PC-9 (cell line): ENCODE measurements at regions not wholly inside any gene's neighbourhood (a gene's known extent, or its start where the extent isn't known, plus 50 kb on each side); places are given as distances from the start of the nearest gene placed in this dataset.

Source experiments
- BruUV-seq: library from RNA; stranded (reverse); fragments of 400-500 nt; replicated peaks from 2 replicates; lab custom pipeline; 2021; lab: Mats Ljungman, UMichigan
- CTCF ChIA-PET: fragments of 300-600 bp; sonication (Branson Sonifier 250); formaldehyde crosslinking; loops from one replicate; lab custom pipeline; 2022; ENCODE audit warnings: antibody characterized with exemption; lab: Charles Lee
- POLR2A ChIA-PET: fragments of 300-600 bp; sonication (Branson Sonifier 250); formaldehyde crosslinking; loops from one replicate; lab custom pipeline; 2022; ENCODE audit warnings: antibody characterized with exemption; ENCODE audit not compliant: unreplicated experiment; lab: Charles Lee
- DNase-seq, 2 experiments: peaks; one replicate each; pipeline versions ENCODE4 v3.0.0 to v3.0.0-alpha.2; 2015 to 2022; ENCODE audit warnings: mixed read lengths in 1 of 2
- H2AFZ ChIP-seq: fragments of 200-600 bp; sonication (generic); 2 replicates; pipeline ENCODE4 v1.8.1; 2017; ENCODE audit warnings: antibody characterized with exemption
- H3F3A ChIP-seq: fragments of 200-600 bp; sonication (generic); 2 replicates; pipeline ENCODE4 v1.8.1; 2017; ENCODE audit warnings: antibody characterized with exemption, mild to moderate bottlenecking, low read depth; ENCODE audit not compliant: insufficient read depth
- H3K27ac ChIP-seq: fragments of 200-600 bp; sonication (generic); 2 replicates; pipeline ENCODE4 v1.6.1; 2016; ENCODE audit warnings: mixed run types
- H3K27me3 ChIP-seq: fragments of 200-600 bp; sonication (generic); 2 replicates; pipeline ENCODE4 v1.6.1; 2016; ENCODE audit warnings: low read depth, mixed run types; ENCODE audit not compliant: insufficient read depth
- H3K36me3 ChIP-seq: fragments of 200-600 bp; sonication (generic); 2 replicates; pipeline ENCODE4 v1.6.1; 2016; ENCODE audit warnings: low read depth, mixed run types
- H3K4me1 ChIP-seq: fragments of 200-600 bp; sonication (generic); replicated peaks from 2 replicates; pipeline ENCODE4 v1.6.1; 2016; ENCODE audit warnings: mixed run types; ENCODE audit not compliant: insufficient read depth
- H3K4me2 ChIP-seq: fragments of 200-600 bp; sonication (generic); 2 replicates; pipeline ENCODE4 v1.6.1; 2017; ENCODE audit warnings: mixed run types
- H3K4me3 ChIP-seq: fragments of 200-600 bp; sonication (generic); 2 replicates; pipeline ENCODE4 v1.6.1; 2016; ENCODE audit warnings: mixed run types
- H3K79me2 ChIP-seq: fragments of 200-600 bp; sonication (generic); 2 replicates; pipeline ENCODE4 v1.6.1; 2017; ENCODE audit warnings: low read depth, mixed run types
- H3K9me2 ChIP-seq: fragments of 200-600 bp; sonication (generic); 2 replicates; pipeline ENCODE4 v1.8.1; 2017; ENCODE audit warnings: mild to moderate bottlenecking; ENCODE audit not compliant: insufficient read depth
- H3K9me3 ChIP-seq: fragments of 200-600 bp; sonication (generic); 2 replicates; pipeline ENCODE4 v1.8.1; 2016; ENCODE audit warnings: low read depth; ENCODE audit not compliant: insufficient read depth
- H4K20me1 ChIP-seq: fragments of 200-600 bp; sonication (generic); 2 replicates; pipeline ENCODE4 v1.8.1; 2017; ENCODE audit not compliant: insufficient read depth
- EZH2 ChIP-seq: fragments of 200-600 bp; sonication (generic); IDR thresholded peaks from 2 replicates; pipeline ENCODE4 v1.8.0; 2017; ENCODE audit warnings: antibody characterized with exemption, low read depth
- intact Hi-C: fragments of 100-400 bp; cut with micrococcal nuclease; formaldehyde crosslinking; loops from one replicate; pipeline ENCODE4 v1.10.0; 2022; ENCODE audit not compliant: unreplicated experiment
- TF ChIP-seq, protein P1 (sequence below): fragments of 200-600 bp; sonication (generic); conservative IDR thresholded peaks from 2 replicates; pipeline ENCODE4 v1.6.1; 2017; ENCODE audit warnings: mixed run types, antibody characterized with exemption, mild to moderate bottlenecking, moderate library complexity

DNA sequence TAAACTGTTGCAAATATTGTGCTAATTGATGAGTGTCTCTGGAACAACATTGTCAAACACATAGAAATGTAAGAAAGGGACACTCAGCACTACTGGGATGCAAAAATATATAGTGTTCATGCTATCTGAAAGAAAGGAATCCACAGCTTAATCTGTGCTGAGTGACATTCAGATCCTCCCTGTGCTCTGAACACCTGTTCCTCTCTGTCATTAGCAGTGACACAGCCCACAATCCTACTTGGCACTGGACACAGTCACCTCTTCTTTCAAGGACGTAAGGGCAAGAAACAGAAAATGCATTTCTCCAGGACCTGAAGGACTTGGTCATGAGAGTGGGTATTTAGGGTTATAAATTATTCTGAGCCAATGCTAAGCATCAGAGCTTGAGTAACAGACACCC lies 121.4 kb upstream of the SV2C start:
- DNase-seq: no peak
- Histone ChIP-seq H3K79me2 (no peaks in the 10 kb centered on the region), H3K36me3 (no peaks in the 10 kb centered on the region), H3K27me3 (peaks cover 4% of the 10 kb centered on the region; the same call in 1 of the 2 replicates), H4K20me1 (no peaks in the 10 kb centered on the region), H3F3A (no peaks in the 10 kb centered on the region), H3K4me3 (no peak overlapping the region), H3K9me3 (no peaks in the 10 kb centered on the region), H3K27ac (no peak overlapping the region), H3K9me2 (no peaks in the 10 kb centered on the region), H2AFZ (no peak overlapping the region), H3K4me2 (no peak overlapping the region), H3K4me1 (no peaks in the 10 kb centered on the region)
- intact Hi-C loops: no loop called here
- ChIA-PET POLR2A (no interaction called here), CTCF (no interaction called here)
- BruUV-seq: no TSS peak
- TF ChIP-seq, protein P1, sequence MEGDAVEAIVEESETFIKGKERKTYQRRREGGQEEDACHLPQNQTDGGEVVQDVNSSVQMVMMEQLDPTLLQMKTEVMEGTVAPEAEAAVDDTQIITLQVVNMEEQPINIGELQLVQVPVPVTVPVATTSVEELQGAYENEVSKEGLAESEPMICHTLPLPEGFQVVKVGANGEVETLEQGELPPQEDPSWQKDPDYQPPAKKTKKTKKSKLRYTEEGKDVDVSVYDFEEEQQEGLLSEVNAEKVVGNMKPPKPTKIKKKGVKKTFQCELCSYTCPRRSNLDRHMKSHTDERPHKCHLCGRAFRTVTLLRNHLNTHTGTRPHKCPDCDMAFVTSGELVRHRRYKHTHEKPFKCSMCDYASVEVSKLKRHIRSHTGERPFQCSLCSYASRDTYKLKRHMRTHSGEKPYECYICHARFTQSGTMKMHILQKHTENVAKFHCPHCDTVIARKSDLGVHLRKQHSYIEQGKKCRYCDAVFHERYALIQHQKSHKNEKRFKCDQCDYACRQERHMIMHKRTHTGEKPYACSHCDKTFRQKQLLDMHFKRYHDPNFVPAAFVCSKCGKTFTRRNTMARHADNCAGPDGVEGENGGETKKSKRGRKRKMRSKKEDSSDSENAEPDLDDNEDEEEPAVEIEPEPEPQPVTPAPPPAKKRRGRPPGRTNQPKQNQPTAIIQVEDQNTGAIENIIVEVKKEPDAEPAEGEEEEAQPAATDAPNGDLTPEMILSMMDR: no peak
- no peak for TF ChIP-seq EZH2

DNA sequence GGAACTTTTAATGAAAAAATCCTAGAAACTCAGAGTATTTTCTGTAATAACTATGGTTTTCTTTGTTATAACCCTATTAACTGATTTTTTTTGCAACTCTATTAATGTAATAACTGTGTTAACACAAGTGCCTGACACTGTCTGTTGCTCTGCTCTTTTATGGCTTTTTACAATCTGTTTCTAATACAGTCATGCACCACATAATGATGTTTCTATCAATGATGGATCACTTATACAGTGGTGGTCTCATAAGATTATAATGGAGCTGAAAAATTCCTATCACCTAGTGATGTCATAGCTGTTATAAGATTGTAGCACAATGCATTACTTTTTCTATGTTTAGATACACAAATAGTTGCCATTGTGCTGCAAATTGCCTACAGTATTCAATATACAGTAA lies 123.1 kb upstream of the SV2C start:
- CTCF ChIA-PET: no interaction called here
- no peak overlapping the region for H2AFZ ChIP-seq
- no peak overlapping the region for H3K4me3 ChIP-seq
- no peaks in the 10 kb centered on the region for H3K27me3 ChIP-seq
- intact Hi-C loops: no loop called here
- no peaks in the 10 kb centered on the region for H3K9me2 ChIP-seq
- H3K4me1 ChIP-seq: no peaks in the 10 kb centered on the region
- BruUV-seq: no TSS peak
- H3K36me3 ChIP-seq: no peaks in the 10 kb centered on the region
- H3K27ac ChIP-seq: no peak overlapping the region
- no peak for DNase-seq
- no peaks in the 10 kb centered on the region for H4K20me1 ChIP-seq
- H3K79me2 ChIP-seq: no peaks in the 10 kb centered on the region
- H3K9me3 ChIP-seq: no peaks in the 10 kb centered on the region
- H3F3A ChIP-seq: no peaks in the 10 kb centered on the region
- no peak overlapping the region for H3K4me2 ChIP-seq
- TF ChIP-seq EZH2: no peak
- TF ChIP-seq, protein P1: no peak
- POLR2A ChIA-PET: interaction anchor here (0.7 kb wide), 1 partner anchor 528 kb away, joined by 5 read pairs; no protein-coding TSS in a partner anchor

DNA sequence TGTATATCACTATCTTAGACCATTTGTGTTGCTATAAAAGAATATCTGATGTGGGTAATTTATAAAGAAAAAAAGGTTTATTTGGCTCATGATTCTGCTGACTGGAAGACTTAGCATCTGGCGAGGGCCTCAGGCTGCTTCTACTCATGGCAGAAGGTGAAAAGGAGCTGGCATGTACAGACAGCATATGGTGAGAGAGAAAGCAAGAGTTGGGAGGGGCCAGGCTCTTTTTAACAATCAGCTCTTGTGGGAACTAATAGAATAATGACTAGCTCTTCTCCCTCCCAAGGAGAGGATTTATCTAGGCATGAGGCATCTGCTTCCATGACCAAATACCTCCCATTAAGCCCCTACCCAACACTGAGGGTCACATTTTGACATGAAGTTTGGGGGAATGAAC lies 130.2 kb upstream of the SV2C start:
- no peaks in the 10 kb centered on the region for H3K36me3 ChIP-seq
- H3K4me1 ChIP-seq: no peaks in the 10 kb centered on the region
- BruUV-seq: no TSS peak
- H3K4me2 ChIP-seq: no peak overlapping the region
- CTCF ChIA-PET: no interaction called here
- no peaks in the 10 kb centered on the region for H3K9me3 ChIP-seq
- TF ChIP-seq EZH2: no peak
- TF ChIP-seq, protein P1: no peak
- H3K79me2 ChIP-seq: no peaks in the 10 kb centered on the region
- H3K27me3 ChIP-seq: no peaks in the 10 kb centered on the region
- no peak for DNase-seq
- H3F3A ChIP-seq: no peaks in the 10 kb centered on the region
- POLR2A ChIA-PET: no interaction called here
- intact Hi-C loops: no loop called here
- H2AFZ ChIP-seq: no peak overlapping the region
- no peaks in the 10 kb centered on the region for H3K9me2 ChIP-seq
- no peaks in the 10 kb centered on the region for H4K20me1 ChIP-seq
- no peak overlapping the region for H3K4me3 ChIP-seq
- no peak overlapping the region for H3K27ac ChIP-seq
